Loucy (cell line): ENCODE measurements at regions not wholly inside any gene's neighbourhood (a gene's known extent, or its start where the extent isn't known, plus 50 kb on each side); places are given as distances from the start of the nearest gene placed in this dataset.

ENCODE experiments used
- H2AFZ ChIP-seq: fragments of 200-600 bp; sonication (generic); 2 replicates; pipeline ENCODE4 v1.6.0; 2016; ENCODE audit warnings: antibody characterized with exemption, mild to moderate bottlenecking, low read length, moderate library complexity
- H3F3A ChIP-seq: fragments of 200-600 bp; 2 replicates; pipeline ENCODE4 v1.6.0; 2016; ENCODE audit warnings: antibody characterized with exemption, low read depth, mild to moderate bottlenecking
- H3K27me3 ChIP-seq: fragments of 200-600 bp; sonication (generic); 2 replicates; pipeline ENCODE4 v1.6.1; 2014; ENCODE audit warnings: low read length, mild to moderate bottlenecking; ENCODE audit not compliant: insufficient read depth, poor library complexity, severe bottlenecking
- H3K36me3 ChIP-seq: fragments of 200-600 bp; sonication (generic); 2 replicates; pipeline ENCODE4 v1.6.1; 2016; ENCODE audit warnings: low read length; ENCODE audit not compliant: insufficient read depth
- H3K4me1 ChIP-seq: fragments of 200-600 bp; sonication (generic); 2 replicates; pipeline ENCODE4 v1.5.1; 2014; ENCODE audit warnings: low read length, mild to moderate bottlenecking; ENCODE audit not compliant: insufficient read depth, poor library complexity, severe bottlenecking
- H3K4me2 ChIP-seq: fragments of 200-600 bp; sonication (generic); 2 replicates; pipeline ENCODE4 v1.6.0; 2014; ENCODE audit warnings: antibody characterized with exemption, low read length, low read depth, mild to moderate bottlenecking; ENCODE audit not compliant: poor library complexity, severe bottlenecking
- H3K4me3 ChIP-seq: fragments of 200-600 bp; sonication (generic); 2 replicates; pipeline ENCODE4 v1.5.1; 2014; ENCODE audit warnings: low read length, mild to moderate bottlenecking, mixed read lengths; ENCODE audit not compliant: poor library complexity, severe bottlenecking
- H3K79me2 ChIP-seq: fragments of 200-600 bp; sonication (generic); 2 replicates; pipeline ENCODE4 v1.6.1; 2014; ENCODE audit warnings: low read length; ENCODE audit not compliant: insufficient read depth
- H3K9ac ChIP-seq: fragments of 200-600 bp; sonication (generic); 2 replicates; pipeline ENCODE4 v1.6.0; 2014; ENCODE audit warnings: mild to moderate bottlenecking, low read depth, low read length, moderate library complexity; ENCODE audit not compliant: poor library complexity, severe bottlenecking
- H3K9me2 ChIP-seq: fragments of 200-600 bp; sonication (generic); replicated peaks from 2 replicates; pipeline ENCODE4 v1.6.1; 2016; ENCODE audit warnings: low read depth, low read length, mixed read lengths
- H3K9me3 ChIP-seq: fragments of 200-600 bp; sonication (generic); 2 replicates; pipeline ENCODE4 v1.6.1; 2014; ENCODE audit warnings: mild to moderate bottlenecking, antibody characterized with exemption, low read length, low read depth; ENCODE audit not compliant: insufficient read depth
- H4K20me1 ChIP-seq: fragments of 200-600 bp; sonication (generic); 2 replicates; pipeline ENCODE4 v1.6.0; 2014; ENCODE audit warnings: antibody characterized with exemption, low read length, mild to moderate bottlenecking; ENCODE audit not compliant: insufficient read depth, poor library complexity, severe bottlenecking
- CTCF ChIP-seq: fragments of 200-600 bp; sonication (generic); conservative IDR thresholded peaks from 2 replicates; pipeline ENCODE4 v1.5.1; 2014; ENCODE audit warnings: mild to moderate bottlenecking, antibody characterized with exemption, low read length
- EZH2phosphoT487 ChIP-seq: fragments of 200-600 bp; IDR thresholded peaks from 2 replicates; pipeline ENCODE4 v1.6.1; 2018; ENCODE audit warnings: antibody characterized with exemption, mild to moderate bottlenecking, moderate library complexity, borderline replicate concordance

- H3K9me3 ChIP-seq, result no peaks in the 10 kb centered on the region
- H3K27me3 ChIP-seq, result no peaks in the 10 kb centered on the region
- H4K20me1 ChIP-seq, result no peaks in the 10 kb centered on the region
- no peak overlapping the region for H2AFZ ChIP-seq
- no peak overlapping the region for H3K4me2 ChIP-seq
- H3K9me2 ChIP-seq, result no peaks in the 10 kb centered on the region
- TF ChIP-seq CTCF, result no peak
- no peak for TF ChIP-seq EZH2phosphoT487
- H3F3A ChIP-seq, result no peaks in the 10 kb centered on the region
- H3K4me3 ChIP-seq, result no peak overlapping the region
- H3K4me1 ChIP-seq, result no peaks in the 10 kb centered on the region
- H3K79me2 ChIP-seq, result no peaks in the 10 kb centered on the region
- no peaks in the 10 kb centered on the region for H3K36me3 ChIP-seq
- H3K9ac ChIP-seq, result no peak overlapping the region
Measured at GRCh38 chr5:173395257-173395932, 67.2 kb upstream of the STC2 start.

- H2AFZ ChIP-seq, result no peak overlapping the region
- TF ChIP-seq EZH2phosphoT487 (no peak), CTCF (no peak)
- H3K9me3 ChIP-seq, result no peaks in the 10 kb centered on the region
- H3F3A ChIP-seq, result no peaks in the 10 kb centered on the region
- H3K79me2 ChIP-seq, result no peaks in the 10 kb centered on the region
- no peak overlapping the region for H3K4me3 ChIP-seq
- H3K4me2 ChIP-seq, result no peak overlapping the region
- no peaks in the 10 kb centered on the region for H4K20me1 ChIP-seq
- H3K4me1 ChIP-seq, result no peaks in the 10 kb centered on the region
- no peaks in the 10 kb centered on the region for H3K36me3 ChIP-seq
- no peak overlapping the region for H3K9ac ChIP-seq
- H3K27me3 ChIP-seq, result no peaks in the 10 kb centered on the region
- no peaks in the 10 kb centered on the region for H3K9me2 ChIP-seq
Measured at GRCh38 chr5:173394701-173395100, 66.5 kb upstream of the STC2 start.

GRCh38 chr5:173392172-173392571 lies 64.0 kb upstream of the STC2 start:
- H2AFZ ChIP-seq, result no peak overlapping the region
- no peaks in the 10 kb centered on the region for H4K20me1 ChIP-seq
- no peaks in the 10 kb centered on the region for H3K36me3 ChIP-seq
- no peak overlapping the region for H3K4me2 ChIP-seq
- no peaks in the 10 kb centered on the region for H3K9me3 ChIP-seq
- H3K9me2 ChIP-seq, result no peaks in the 10 kb centered on the region
- H3F3A ChIP-seq, result no peaks in the 10 kb centered on the region
- H3K4me3 ChIP-seq, result no peak overlapping the region
- TF ChIP-seq CTCF, result no peak
- TF ChIP-seq EZH2phosphoT487, result no peak
- no peaks in the 10 kb centered on the region for H3K79me2 ChIP-seq
- H3K27me3 ChIP-seq, result no peaks in the 10 kb centered on the region
- no peak overlapping the region for H3K9ac ChIP-seq
- H3K4me1 ChIP-seq, result no peaks in the 10 kb centered on the region
